Mesendoderm (in vitro differentiated cells): ENCODE measurements at regions not wholly inside any gene's neighbourhood (a gene's known extent, or its start where the extent isn't known, plus 50 kb on each side); places are given as distances from the start of the nearest gene placed in this dataset.

Experiments used
- DNase-seq: peaks from one replicate; pipeline ENCODE4 v3.0.0; 2013
- H2AK5ac ChIP-seq: 2 replicates; pipeline ENCODE4 v1.6.1; 2013; ENCODE audit warnings: low read length, inconsistent platforms
- H2BK120ac ChIP-seq: 2 replicates; pipeline ENCODE4 v1.6.1; 2013; ENCODE audit warnings: low read depth, mild to moderate bottlenecking, low read length, moderate library complexity, mixed read lengths
- H2BK15ac ChIP-seq: replicated peaks from 2 replicates; pipeline ENCODE4 v1.6.1; 2013; ENCODE audit warnings: low read depth, mild to moderate bottlenecking, moderate library complexity
- H2BK5ac ChIP-seq: 2 replicates; pipeline ENCODE4 v1.6.1; 2013; ENCODE audit warnings: low read length, inconsistent platforms
- H3K18ac ChIP-seq: 2 replicates; pipeline ENCODE4 v1.6.1; 2013; ENCODE audit warnings: mild to moderate bottlenecking, low read length, mixed read lengths
- H3K23ac ChIP-seq: one replicate; pipeline ENCODE4 v1.6.1; 2013; ENCODE audit warnings: low read length
- H3K27ac ChIP-seq: 2 replicates; pipeline ENCODE4 v1.5.1; 2013; ENCODE audit warnings: low read depth, mild to moderate bottlenecking, inconsistent platforms, low read length, moderate library complexity
- H3K27me3 ChIP-seq: 2 replicates; pipeline ENCODE4 v1.6.1; 2013; ENCODE audit warnings: low read length, control low read depth, mild to moderate bottlenecking, inconsistent platforms; ENCODE audit not compliant: insufficient read depth, poor library complexity
- H3K36me3 ChIP-seq: 2 replicates; pipeline ENCODE4 v1.6.1; 2013; ENCODE audit warnings: low read length, inconsistent platforms; ENCODE audit not compliant: control insufficient read depth, insufficient read depth
- H3K4ac ChIP-seq: one replicate; pipeline ENCODE4 v1.6.1; 2013; ENCODE audit warnings: low read depth, mild to moderate bottlenecking, low read length, moderate library complexity
- H3K4me1 ChIP-seq: 2 replicates; pipeline ENCODE4 v1.6.1; 2013; ENCODE audit warnings: low read depth, low read length, inconsistent platforms; ENCODE audit not compliant: control insufficient read depth
- H3K4me2 ChIP-seq: 2 replicates; pipeline ENCODE4 v1.6.1; 2013; ENCODE audit warnings: low read length
- H3K4me3 ChIP-seq: 2 replicates; pipeline ENCODE4 v1.5.1; 2013; ENCODE audit warnings: mild to moderate bottlenecking, low read length
- H3K56ac ChIP-seq: one replicate; pipeline ENCODE4 v1.6.1; 2013; ENCODE audit warnings: low read length
- H3K79me1 ChIP-seq: 2 replicates; pipeline ENCODE4 v1.6.1; 2013; ENCODE audit warnings: low read length, inconsistent platforms
- H3K79me2 ChIP-seq: 2 replicates; pipeline ENCODE4 v1.6.1; 2013; ENCODE audit warnings: mild to moderate bottlenecking, low read length; ENCODE audit not compliant: control insufficient read depth, insufficient read depth
- H3K9ac ChIP-seq: 2 replicates; pipeline ENCODE4 v1.6.1; 2013; ENCODE audit warnings: low read length, inconsistent platforms
- H4K5ac ChIP-seq: one replicate; pipeline ENCODE4 v1.6.1; 2013; ENCODE audit warnings: low read length
- H4K8ac ChIP-seq: one replicate; pipeline ENCODE4 v1.6.1; 2013; ENCODE audit warnings: low read depth, mild to moderate bottlenecking, control low read depth, low read length, moderate library complexity
- WGBS: extraction: QIAGEN DNeasy Blood & Tissue Kit; methylation state at CpG from one replicate; pipeline ENCODE4 v1.1.7; 2013; ENCODE audit warnings: low lambda C conversion rate, missing lambda C conversion rate; ENCODE audit not compliant: insufficient coverage; ENCODE audit errors: extremely low coverage; 5-methylcytosine and 5-hydroxymethylcytosine counted together

GRCh38 chr1:48106049-48106448 is 108.9 kb upstream of the TRABD2B start:
- no peaks in the 10 kb centered on the region for H3K27me3 ChIP-seq
- no peak overlapping the region for H3K9ac ChIP-seq
- H4K8ac ChIP-seq, result no peak overlapping the region
- no peak for DNase-seq
- H3K23ac ChIP-seq, result no peak overlapping the region
- no peak overlapping the region for H3K4me3 ChIP-seq
- H3K27ac ChIP-seq, result no peak overlapping the region
- H3K4me1 ChIP-seq, result no peaks in the 10 kb centered on the region
- no peak overlapping the region for H2AK5ac ChIP-seq
- H4K5ac ChIP-seq, result no peak overlapping the region
- H2BK15ac ChIP-seq, result no peak overlapping the region
- no peak overlapping the region for H3K4me2 ChIP-seq
- H3K18ac ChIP-seq, result no peak overlapping the region
- no peaks in the 10 kb centered on the region for H3K79me2 ChIP-seq
- no peaks in the 10 kb centered on the region for H3K79me1 ChIP-seq
- H3K4ac ChIP-seq, result no peak overlapping the region
- no peaks in the 10 kb centered on the region for H3K36me3 ChIP-seq
- H2BK5ac ChIP-seq, result no peak overlapping the region
- no CpG with 5 or more reads among the region's 2 CpGs for WGBS
- no peak overlapping the region for H3K56ac ChIP-seq
- no peak overlapping the region for H2BK120ac ChIP-seq

DNA sequence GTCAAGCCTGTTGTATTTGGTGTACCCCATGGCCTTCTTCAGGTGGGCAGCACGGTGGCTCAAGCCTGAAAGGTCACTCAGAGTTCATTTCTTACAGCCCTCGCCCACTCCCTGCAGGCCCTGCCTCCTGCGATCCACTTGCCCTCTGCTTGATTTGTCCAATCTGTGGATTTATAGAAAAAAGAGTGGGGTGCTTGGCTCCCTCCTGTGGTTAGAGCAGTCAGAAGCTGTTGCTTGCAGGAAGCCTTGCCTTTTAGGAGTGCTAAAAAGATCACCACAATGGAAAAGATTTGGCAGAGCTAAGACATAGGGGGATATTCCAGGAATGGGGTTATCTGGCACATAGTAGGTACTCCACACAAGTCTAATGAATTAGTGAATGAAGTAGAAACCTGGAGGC is 108.0 kb upstream of the TRABD2B start:
- Histone ChIP-seq H3K9ac (no peak overlapping the region), H3K27me3 (no peaks in the 10 kb centered on the region), H3K4me2 (no peak overlapping the region), H2BK5ac (no peak overlapping the region), H3K4me1 (no peaks in the 10 kb centered on the region), H3K79me2 (no peaks in the 10 kb centered on the region), H3K4ac (no peak overlapping the region), H4K8ac (no peak overlapping the region), H2AK5ac (no peak overlapping the region), H3K56ac (no peak overlapping the region), H2BK120ac (no peak overlapping the region), H3K27ac (no peak overlapping the region), H3K4me3 (no peak overlapping the region), H3K79me1 (no peaks in the 10 kb centered on the region), H2BK15ac (no peak overlapping the region), H3K18ac (no peak overlapping the region), H4K5ac (no peak overlapping the region), H3K23ac (no peak overlapping the region), H3K36me3 (no peaks in the 10 kb centered on the region)
- WGBS, result no CpG with 5 or more reads among the region's 3 CpGs
- DNase-seq, result peak; percentile 28

- no peak for DNase-seq
- Histone ChIP-seq H2AK5ac (peak overlapping the region; percentile 51), H3K9ac (no peak overlapping the region), H2BK15ac (no peak overlapping the region), H3K79me1 (no peaks in the 10 kb centered on the region), H3K56ac (peak overlapping the region; percentile 15), H3K23ac (no peak overlapping the region), H3K4me3 (no peak overlapping the region), H4K5ac (no peak overlapping the region), H3K27me3 (no peaks in the 10 kb centered on the region), H3K4me1 (no peaks in the 10 kb centered on the region), H3K36me3 (no peaks in the 10 kb centered on the region), H3K27ac (no peak overlapping the region), H3K79me2 (no peaks in the 10 kb centered on the region), H3K4me2 (no peak overlapping the region), H2BK5ac (no peak overlapping the region), H2BK120ac (no peak overlapping the region), H4K8ac (no peak overlapping the region), H3K4ac (no peak overlapping the region), H3K18ac (no peak overlapping the region)
- no CpG with 5 or more reads among the region's 6 CpGs for WGBS
Observed at GRCh38 chr1:48103495-48103894, 106.3 kb upstream of the TRABD2B start.

GRCh38 chr1:48102766-48103165 is 105.6 kb upstream of the TRABD2B start:
- H3K4me1 ChIP-seq, result no peaks in the 10 kb centered on the region
- WGBS, result no CpG with 5 or more reads among the region's 6 CpGs

DNA sequence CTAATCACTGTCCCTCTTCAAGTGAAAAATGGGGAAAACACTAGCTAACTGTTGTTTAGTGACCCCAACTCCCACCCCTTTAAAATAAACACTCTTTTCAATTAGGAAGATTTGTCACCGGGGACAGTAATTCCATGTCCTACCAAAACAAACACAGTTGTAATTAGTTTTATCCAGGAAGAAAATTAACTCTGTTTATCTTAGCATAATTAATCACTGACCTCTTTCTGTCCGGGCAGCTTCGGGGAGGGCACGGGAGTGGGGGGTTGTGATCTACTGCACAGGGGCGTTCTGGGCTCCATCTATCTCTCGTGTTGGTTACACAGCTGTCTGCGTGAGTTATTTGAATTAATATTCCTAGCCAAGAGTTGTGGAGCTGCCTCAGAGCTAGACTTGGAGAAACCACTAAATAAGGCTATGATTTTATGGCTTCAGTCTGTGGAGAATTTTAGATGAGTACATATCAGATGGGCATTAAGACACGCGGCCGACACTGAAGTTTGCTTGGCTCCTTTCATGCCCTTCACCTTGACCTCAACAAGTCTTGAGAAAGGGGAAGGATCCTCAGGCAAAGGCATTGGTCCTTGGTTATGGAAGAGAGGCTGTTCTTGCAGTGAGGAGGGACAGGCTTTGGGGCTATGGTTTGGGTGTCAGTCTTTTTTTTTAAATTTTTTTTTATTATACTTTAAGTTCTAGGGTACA is 102.0 kb upstream of the TRABD2B start:
- Histone ChIP-seq H4K5ac (no peak overlapping the region), H2BK5ac (no peak overlapping the region), H2BK15ac (no peak overlapping the region), H3K27me3 (no peaks in the 10 kb centered on the region), H3K18ac (no peak overlapping the region), H4K8ac (no peak overlapping the region), H3K56ac (no peak overlapping the region), H3K79me2 (no peaks in the 10 kb centered on the region), H2AK5ac (no peak overlapping the region), H3K4ac (no peak overlapping the region), H3K79me1 (no peaks in the 10 kb centered on the region), H3K4me1 (no peaks in the 10 kb centered on the region), H3K9ac (no peak overlapping the region), H3K4me2 (no peak overlapping the region), H2BK120ac (no peak overlapping the region), H3K36me3 (no peaks in the 10 kb centered on the region), H3K23ac (no peak overlapping the region), H3K4me3 (no peak overlapping the region), H3K27ac (no peak overlapping the region)
- no CpG with 5 or more reads among the region's 10 CpGs for WGBS
- DNase-seq, result no peak

More at GRCh38 chr1:48102766-48103165, 105.6 kb upstream of the TRABD2B start:
- Histone ChIP-seq H3K79me2 (no peaks in the 10 kb centered on the region), H3K36me3 (no peaks in the 10 kb centered on the region), H2BK120ac (no peak overlapping the region), H3K56ac (no peak overlapping the region), H3K18ac (no peak overlapping the region), H3K27ac (no peak overlapping the region), H3K4me3 (no peak overlapping the region), H4K8ac (no peak overlapping the region), H3K23ac (no peak overlapping the region), H3K79me1 (no peaks in the 10 kb centered on the region), H2AK5ac (no peak overlapping the region), H3K9ac (no peak overlapping the region), H3K4me2 (no peak overlapping the region), H2BK5ac (no peak overlapping the region), H3K4ac (no peak overlapping the region), H3K27me3 (no peaks in the 10 kb centered on the region), H4K5ac (no peak overlapping the region), H2BK15ac (no peak overlapping the region)
- DNase-seq, result no peak
